ENCODE measurements at regions not wholly inside any gene's neighbourhood (a gene's known extent, or its start where the extent isn't known, plus 50 kb on each side); places are given as distances from the start of the nearest gene placed in this dataset.

- TF ChIP-seq CTCF (IDR thresholded peaks at IDR 0.05) = no peak
- no peak for TF ChIP-seq POLR2AphosphoS5 (IDR thresholded peaks at IDR 0.05)
These were observed 253.9 kb upstream of the DMAC1 start for GRCh38 chr9:8053501-8053900.
